ENCODE measurements at regions not wholly inside any gene's neighbourhood (a gene's known extent, or its start where the extent isn't known, plus 50 kb on each side); places are given as distances from the start of the nearest gene placed in this dataset.

- TF ChIP-seq POLR2A (IDR thresholded peaks at IDR 0.05), result no peak
- no peak for TF ChIP-seq POLR2AphosphoS5 (IDR thresholded peaks at IDR 0.05)
- no peak for TF ChIP-seq CTCF (IDR thresholded peaks at IDR 0.05)
- TF ChIP-seq EP300 (IDR thresholded peaks at IDR 0.05), result no peak
- H3K4me3 ChIP-seq, result no peak overlapping the region
- no peaks in the 10 kb centered on the region for H3K27me3 ChIP-seq
- no peaks in the 10 kb centered on the region for H3K4me1 ChIP-seq
- no peaks in the 10 kb centered on the region for H3K36me3 ChIP-seq
- no peak for DNase-seq (ENCODE audit: low spot score in 2 of 2)
- WGBS, result 73% methylated on average over 6 of the region's 6 CpGs
- H3K27ac ChIP-seq, result no peak overlapping the region
- H3K9me3 ChIP-seq, result no peaks in the 10 kb centered on the region
These were observed 199.3 kb upstream of the PDE4D start for GRCh38 chr5:60092671-60093422.

DNA sequence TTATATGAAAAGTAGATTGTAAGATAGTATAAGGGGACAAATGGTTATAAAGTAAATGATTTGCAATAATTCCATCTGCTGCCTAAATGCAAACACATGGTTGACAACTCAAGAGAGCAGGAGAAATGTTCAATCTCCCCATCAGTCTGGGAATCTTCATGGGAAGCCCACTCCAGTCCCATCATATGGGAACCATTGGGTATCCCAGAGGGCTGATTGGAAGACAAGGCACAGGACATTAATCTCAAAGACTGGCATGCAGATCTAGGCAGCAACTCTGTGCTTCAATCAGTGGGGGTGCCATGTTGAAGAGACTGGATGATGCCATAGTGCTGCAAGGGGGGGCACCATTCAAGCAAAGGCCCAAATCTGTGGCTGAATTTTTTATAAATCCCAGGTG lies 193.1 kb upstream of the PDE4D start:
- Histone ChIP-seq H3K4me3 (no peak overlapping the region), H3K4me1 (no peaks in the 10 kb centered on the region), H3K9me3 (peaks cover 5% of the 10 kb centered on the region), H3K36me3 (no peaks in the 10 kb centered on the region), H3K27me3 (no peaks in the 10 kb centered on the region), H3K27ac (no peak overlapping the region)
- no peak for DNase-seq (ENCODE audit: low spot score in 2 of 2)
- TF ChIP-seq EP300 (IDR thresholded peaks at IDR 0.05), result no peak
- TF ChIP-seq POLR2A (IDR thresholded peaks at IDR 0.05), result no peak
- no peak for TF ChIP-seq POLR2AphosphoS5 (IDR thresholded peaks at IDR 0.05)
- TF ChIP-seq CTCF (IDR thresholded peaks at IDR 0.05), result no peak

GRCh38 chr5:60084226-60084625 lies 190.7 kb upstream of the PDE4D start:
- 96% methylated on average over 10 of the region's 10 CpGs for WGBS
- Histone ChIP-seq H3K9me3 (peaks cover 5% of the 10 kb centered on the region), H3K4me1 (no peaks in the 10 kb centered on the region), H3K27me3 (no peaks in the 10 kb centered on the region), H3K4me3 (no peak overlapping the region), H3K27ac (no peak overlapping the region), H3K36me3 (no peaks in the 10 kb centered on the region)
- no peak for DNase-seq (ENCODE audit: low spot score in 2 of 2)
- TF ChIP-seq POLR2AphosphoS5 (IDR thresholded peaks at IDR 0.05) (no peak), EP300 (IDR thresholded peaks at IDR 0.05) (no peak), CTCF (IDR thresholded peaks at IDR 0.05) (no peak), POLR2A (IDR thresholded peaks at IDR 0.05) (no peak)

DNA sequence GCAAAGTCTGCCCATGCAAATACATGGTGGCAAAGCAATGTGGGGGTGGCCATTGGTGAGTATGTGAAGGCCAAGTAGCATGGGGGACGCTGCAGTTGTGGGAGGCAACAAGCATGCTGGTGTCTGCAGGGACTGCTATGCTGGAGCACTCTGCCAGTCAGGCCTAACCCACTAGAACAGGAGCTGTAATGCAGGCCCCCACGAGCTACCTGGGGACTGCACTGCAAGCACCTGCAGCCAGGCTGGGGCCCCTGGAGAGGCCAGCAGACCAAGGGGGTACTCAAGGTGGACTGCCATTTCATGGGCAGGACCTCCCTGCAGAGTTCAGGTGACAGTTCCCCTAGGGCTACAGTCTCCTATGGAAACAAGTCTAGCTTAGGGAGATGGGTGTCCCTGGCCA lies 183.8 kb upstream of the PDE4D start:
- no peaks in the 10 kb centered on the region for H3K27me3 ChIP-seq
- peaks cover 4% of the 10 kb centered on the region for H3K9me3 ChIP-seq
- TF ChIP-seq CTCF (IDR thresholded peaks at IDR 0.05), result no peak
- no peak for DNase-seq (ENCODE audit: low spot score in 2 of 2)
- WGBS, result 25% methylated on average over 1 of the region's 2 CpGs
- H3K4me3 ChIP-seq, result no peak overlapping the region
- no peaks in the 10 kb centered on the region for H3K36me3 ChIP-seq
- no peak overlapping the region for H3K27ac ChIP-seq
- no peaks in the 10 kb centered on the region for H3K4me1 ChIP-seq

- 100% methylated on average over 3 of the region's 3 CpGs for WGBS
- Histone ChIP-seq H3K4me3 (no peak overlapping the region), H3K36me3 (no peaks in the 10 kb centered on the region), H3K27me3 (no peaks in the 10 kb centered on the region), H3K4me1 (no peaks in the 10 kb centered on the region), H3K9me3 (peaks cover 4% of the 10 kb centered on the region), H3K27ac (no peak overlapping the region)
- no peak for DNase-seq (ENCODE audit: low spot score in 2 of 2)
- TF ChIP-seq POLR2A (IDR thresholded peaks at IDR 0.05) (no peak), POLR2AphosphoS5 (IDR thresholded peaks at IDR 0.05) (no peak), CTCF (IDR thresholded peaks at IDR 0.05) (no peak), EP300 (IDR thresholded peaks at IDR 0.05) (no peak)
These were observed 183.2 kb upstream of the PDE4D start for GRCh38 chr5:60076746-60077145.

Measured in suprapubic skin (tissue), 4 donors.